CD8-positive, alpha-beta memory T cell (primary cell): ENCODE measurements at regions not wholly inside any gene's neighbourhood (a gene's known extent, or its start where the extent isn't known, plus 50 kb on each side); places are given as distances from the start of the nearest gene placed in this dataset.

Experiments
- CTCF ChIA-PET: fragments of 350-600 bp; sonication (Branson Sonifier 250); formaldehyde crosslinking; loops from one replicate; lab custom pipeline; 2021; ENCODE audit warnings: antibody characterized with exemption; lab: Charles Lee
- POLR2A ChIA-PET: fragments of 350-600 bp; sonication (Branson Sonifier 250); formaldehyde crosslinking; loops from one replicate; lab custom pipeline; 2021; ENCODE audit warnings: antibody characterized with exemption; lab: Charles Lee
- DNase-seq, 5 donors: peaks; one replicate each; pipeline versions ENCODE4 v3.0.0 to v3.0.0-alpha.2; 2020 to 2022; ENCODE audit warnings: mixed read lengths in 1 of 5
- H3K27ac ChIP-seq: one replicate; pipeline ENCODE4 v1.7.0; 2013; ENCODE audit warnings: low read depth, mild to moderate bottlenecking, low read length, moderate library complexity
- H3K27me3 ChIP-seq: 2 replicates; pipeline ENCODE4 v1.7.0; 2013; ENCODE audit warnings: low read length, mild to moderate bottlenecking; ENCODE audit not compliant: insufficient read depth, poor library complexity, severe bottlenecking
- H3K36me3 ChIP-seq: 2 replicates; pipeline ENCODE4 v1.7.0; 2013; ENCODE audit warnings: mild to moderate bottlenecking, low read length, moderate library complexity; ENCODE audit not compliant: insufficient read depth
- H3K4me1 ChIP-seq: 2 replicates; pipeline ENCODE4 v1.7.0; 2013; ENCODE audit warnings: mild to moderate bottlenecking, low read length, moderate library complexity; ENCODE audit not compliant: insufficient read depth
- H3K4me3 ChIP-seq: 2 replicates; pipeline ENCODE4 v1.7.0; 2013; ENCODE audit warnings: mild to moderate bottlenecking, low read length
- H3K9me3 ChIP-seq: 2 replicates; pipeline ENCODE4 v1.7.0; 2013; ENCODE audit warnings: mild to moderate bottlenecking, low read length
- H3K27ac Mint-ChIP-seq, 8 donors: one replicate each; pipeline ENCODE4 v1.8.0; 2020 to 2021; ENCODE audit warnings: mixed read lengths in 8 of 8, mild to moderate bottlenecking in 6 of 8, inconsistent platforms in 3 of 8, moderate library complexity in 3 of 8
- H3K27me3 Mint-ChIP-seq, 2 donors: one replicate each; pipeline ENCODE4 v1.8.0; 2020 to 2021; ENCODE audit warnings: mixed read lengths in 2 of 2, mild to moderate bottlenecking in 1 of 2, moderate library complexity in 1 of 2
- H3K36me3 Mint-ChIP-seq, 3 donors: one replicate each; pipeline ENCODE4 v1.8.0; 2020 to 2021; ENCODE audit warnings: mixed read lengths in 3 of 3, inconsistent platforms in 1 of 3, mild to moderate bottlenecking in 1 of 3
- H3K4me1 Mint-ChIP-seq, 3 donors: one replicate each; pipeline ENCODE4 v1.8.0; 2020 to 2021; ENCODE audit warnings: mixed read lengths in 3 of 3, inconsistent platforms in 1 of 3, mild to moderate bottlenecking in 1 of 3
- H3K4me3 Mint-ChIP-seq, 7 donors: one replicate each; pipeline ENCODE4 v1.8.0; 2020 to 2021; ENCODE audit warnings: mixed read lengths in 7 of 7, mild to moderate bottlenecking in 6 of 7, moderate library complexity in 4 of 7, inconsistent platforms in 2 of 7
- H3K9me3 Mint-ChIP-seq, 5 donors: one replicate each; pipeline ENCODE4 v1.8.0; 2020 to 2022; ENCODE audit warnings: mixed read lengths in 5 of 5, mild to moderate bottlenecking in 3 of 5, moderate library complexity in 2 of 5, inconsistent platforms in 1 of 5

- Histone ChIP-seq H3K27ac (no peak overlapping the region), H3K36me3 (no peaks in the 10 kb centered on the region), H3K4me1 (no peaks in the 10 kb centered on the region), H3K9me3 (no peaks in the 10 kb centered on the region), H3K27me3 (no peaks in the 10 kb centered on the region), H3K4me3 (no peak overlapping the region)
- Mint-ChIP-seq H3K4me3 (no peak overlapping the region), H3K27ac (no peak overlapping the region), H3K9me3 (no peaks in the 10 kb centered on the region), H3K27me3 (peaks cover 0 to 1% of the 10 kb centered on the region in 2 donors), H3K4me1 (peaks cover 1 to 7% (median 7%) of the 10 kb centered on the region in 3 donors), H3K36me3 (no peaks in the 10 kb centered on the region)
- DNase-seq = no peak
- ChIA-PET POLR2A (no interaction called here), CTCF (no interaction called here)
Measured at GRCh38 chr21:25496825-25497482, 110.3 kb downstream of the MRPL39 start.

GRCh38 chr21:25494804-25495203, 112.5 kb downstream of the MRPL39 start:
- Histone ChIP-seq H3K9me3 (no peaks in the 10 kb centered on the region), H3K27me3 (no peaks in the 10 kb centered on the region), H3K36me3 (no peaks in the 10 kb centered on the region), H3K4me3 (no peak overlapping the region), H3K4me1 (no peaks in the 10 kb centered on the region), H3K27ac (no peak overlapping the region)
- no peak for DNase-seq
- Mint-ChIP-seq H3K4me3 (no peak overlapping the region), H3K27me3 (peaks cover 0 to 1% of the 10 kb centered on the region in 2 donors), H3K36me3 (no peaks in the 10 kb centered on the region), H3K4me1 (peaks cover 5 to 8% (median 7%) of the 10 kb centered on the region in 3 donors), H3K27ac (no peak overlapping the region), H3K9me3 (no peaks in the 10 kb centered on the region)
- CTCF ChIA-PET = no interaction called here
- POLR2A ChIA-PET = no interaction called here

DNA sequence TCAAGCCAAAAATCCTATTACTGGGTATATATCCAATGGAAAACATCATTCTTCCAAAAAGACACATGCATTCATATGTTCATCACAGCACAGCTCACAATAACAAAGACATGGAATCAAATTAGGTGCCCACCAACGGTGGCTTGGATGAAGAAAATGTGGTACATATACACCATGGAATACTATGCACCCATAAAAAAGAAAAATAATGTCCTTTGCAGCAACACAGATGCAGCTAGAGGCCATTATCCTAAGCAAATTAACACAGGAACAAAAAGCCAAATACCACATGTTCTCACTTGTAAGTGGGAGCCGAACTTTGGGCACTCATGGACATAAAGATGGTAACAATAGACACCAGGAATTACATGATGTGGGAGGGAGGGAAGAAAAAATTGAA, 113.6 kb downstream of the MRPL39 start:
- POLR2A ChIA-PET = no interaction called here
- Histone ChIP-seq H3K9me3 (no peaks in the 10 kb centered on the region), H3K4me1 (no peaks in the 10 kb centered on the region), H3K36me3 (no peaks in the 10 kb centered on the region), H3K4me3 (no peak overlapping the region), H3K27ac (no peak overlapping the region), H3K27me3 (no peaks in the 10 kb centered on the region)
- no peak overlapping the region for H3K4me3 Mint-ChIP-seq
- no peak for DNase-seq
- peaks cover 0 to 1% of the 10 kb centered on the region in 2 donors for H3K27me3 Mint-ChIP-seq
- no peaks in the 10 kb centered on the region for H3K9me3 Mint-ChIP-seq
- CTCF ChIA-PET = no interaction called here
- H3K36me3 Mint-ChIP-seq = no peaks in the 10 kb centered on the region
- H3K27ac Mint-ChIP-seq = no peak overlapping the region
- H3K4me1 Mint-ChIP-seq = peaks cover 5 to 8% (median 7%) of the 10 kb centered on the region in 3 donors

GRCh38 chr21:25491267-25491666, 116.0 kb downstream of the MRPL39 start:
- ChIA-PET POLR2A (no interaction called here), CTCF (no interaction called here)
- H3K36me3 Mint-ChIP-seq = no peaks in the 10 kb centered on the region
- peaks cover 0 to 1% of the 10 kb centered on the region in 2 donors for H3K27me3 Mint-ChIP-seq
- peaks cover 8 to 17% (median 16%) of the 10 kb centered on the region in 3 donors for H3K4me1 Mint-ChIP-seq
- H3K27ac Mint-ChIP-seq = peak overlapping the region in 1 of 8 donors; percentile 11
- Histone ChIP-seq H3K4me1 (no peaks in the 10 kb centered on the region), H3K27ac (no peak overlapping the region), H3K4me3 (no peak overlapping the region), H3K27me3 (no peaks in the 10 kb centered on the region), H3K9me3 (no peaks in the 10 kb centered on the region), H3K36me3 (no peaks in the 10 kb centered on the region)
- no peaks in the 10 kb centered on the region for H3K9me3 Mint-ChIP-seq
- DNase-seq = no peak
- H3K4me3 Mint-ChIP-seq = no peak overlapping the region

GRCh38 chr21:25490742-25491141, 116.5 kb downstream of the MRPL39 start:
- H3K36me3 Mint-ChIP-seq = no peaks in the 10 kb centered on the region
- H3K4me1 Mint-ChIP-seq = peaks cover 8 to 22% (median 21%) of the 10 kb centered on the region in 3 donors
- no peak overlapping the region for H3K4me3 Mint-ChIP-seq
- DNase-seq = no peak
- H3K36me3 ChIP-seq = no peaks in the 10 kb centered on the region
- no peak overlapping the region for H3K27ac Mint-ChIP-seq
- H3K9me3 Mint-ChIP-seq = no peaks in the 10 kb centered on the region
- CTCF ChIA-PET = no interaction called here
- POLR2A ChIA-PET = no interaction called here
- peaks cover 0 to 1% of the 10 kb centered on the region in 2 donors for H3K27me3 Mint-ChIP-seq
- H3K4me1 ChIP-seq = no peaks in the 10 kb centered on the region
- no peaks in the 10 kb centered on the region for H3K27me3 ChIP-seq
- H3K27ac ChIP-seq = no peak overlapping the region
- H3K4me3 ChIP-seq = no peak overlapping the region
- no peaks in the 10 kb centered on the region for H3K9me3 ChIP-seq

- no peaks in the 10 kb centered on the region for H3K9me3 ChIP-seq
- no peaks in the 10 kb centered on the region for H3K4me1 ChIP-seq
- Mint-ChIP-seq H3K4me3 (no peak overlapping the region), H3K36me3 (peaks cover 0 to 2% (median 0%) of the 10 kb centered on the region in 3 donors), H3K27me3 (peaks cover 0 to 1% of the 10 kb centered on the region in 2 donors), H3K9me3 (no peaks in the 10 kb centered on the region), H3K27ac (no peak overlapping the region), H3K4me1 (peaks cover 10 to 30% (median 29%) of the 10 kb centered on the region in 3 donors)
- H3K27ac ChIP-seq = no peak overlapping the region
- CTCF ChIA-PET = no interaction called here
- no peak overlapping the region for H3K4me3 ChIP-seq
- H3K27me3 ChIP-seq = no peaks in the 10 kb centered on the region
- no peaks in the 10 kb centered on the region for H3K36me3 ChIP-seq
- POLR2A ChIA-PET = no interaction called here
- no peak for DNase-seq
Measured at GRCh38 chr21:25489673-25490072, 117.6 kb downstream of the MRPL39 start.

DNA sequence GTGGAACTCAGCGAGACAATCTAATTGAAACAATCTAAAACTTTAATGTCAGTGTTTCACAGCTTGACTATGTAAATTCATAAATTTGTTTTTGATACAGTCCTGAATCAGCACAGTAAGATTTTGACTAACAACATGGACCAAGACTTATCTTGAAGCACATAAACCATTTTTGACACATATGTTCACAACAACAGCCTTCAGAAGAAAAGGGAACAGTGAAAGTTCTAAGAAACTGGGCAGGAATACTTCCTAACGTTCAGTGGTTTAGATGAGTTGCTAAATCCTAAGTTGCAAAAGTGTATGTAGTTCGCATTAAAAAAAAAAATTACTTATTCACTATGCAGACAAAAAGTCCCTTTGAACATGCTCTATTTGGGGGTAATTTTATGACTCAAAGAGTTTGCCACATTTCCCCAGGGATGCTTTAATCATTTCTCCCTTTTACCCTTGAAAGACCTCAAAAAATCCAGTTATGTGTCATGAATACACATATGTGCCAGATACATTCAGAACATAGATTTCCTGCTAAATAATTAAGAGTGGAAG, 120.2 kb downstream of the MRPL39 start:
- no peaks in the 10 kb centered on the region for H3K36me3 ChIP-seq
- H3K27ac Mint-ChIP-seq = no peak overlapping the region
- peaks cover 2 to 18% (median 3%) of the 10 kb centered on the region in 3 donors for H3K36me3 Mint-ChIP-seq
- ChIA-PET POLR2A (no interaction called here), CTCF (no interaction called here)
- H3K4me3 ChIP-seq = no peak overlapping the region
- H3K9me3 ChIP-seq = no peaks in the 10 kb centered on the region
- no peaks in the 10 kb centered on the region for H3K27me3 ChIP-seq
- no peak for DNase-seq
- H3K27me3 Mint-ChIP-seq = peaks cover under 1 to 5% of the 10 kb centered on the region in 2 donors
- no peaks in the 10 kb centered on the region for H3K4me1 ChIP-seq
- H3K27ac ChIP-seq = no peak overlapping the region
- peaks cover 17 to 21% (median 17%) of the 10 kb centered on the region in 5 donors for H3K9me3 Mint-ChIP-seq
- peak overlapping the region in 1 of 7 donors; percentile 8 for H3K4me3 Mint-ChIP-seq
- H3K4me1 Mint-ChIP-seq = peaks cover 10 to 30% (median 29%) of the 10 kb centered on the region in 3 donors

GRCh38 chr21:25485914-25486313, 121.4 kb downstream of the MRPL39 start:
- no peaks in the 10 kb centered on the region for H3K36me3 ChIP-seq
- no peak overlapping the region for H3K27ac ChIP-seq
- Mint-ChIP-seq H3K4me3 (peak overlapping the region in 1 of 7 donors; percentile 48), H3K36me3 (peaks cover 2 to 29% (median 8%) of the 10 kb centered on the region in 3 donors), H3K27ac (no peak overlapping the region), H3K27me3 (peaks cover 3 to 5% of the 10 kb centered on the region in 2 donors), H3K9me3 (peaks cover 28 to 33% (median 29%) of the 10 kb centered on the region in 5 donors), H3K4me1 (peaks cover 5 to 24% (median 23%) of the 10 kb centered on the region in 3 donors)
- no peaks in the 10 kb centered on the region for H3K9me3 ChIP-seq
- no peak overlapping the region for H3K4me3 ChIP-seq
- POLR2A ChIA-PET = no interaction called here
- DNase-seq = no peak
- CTCF ChIA-PET = no interaction called here
- H3K4me1 ChIP-seq = no peaks in the 10 kb centered on the region
- no peaks in the 10 kb centered on the region for H3K27me3 ChIP-seq
